AG08396 (cell line): ENCODE measurements at regions not wholly inside any gene's neighbourhood (a gene's known extent, or its start where the extent isn't known, plus 50 kb on each side); places are given as distances from the start of the nearest gene placed in this dataset.

Experiments
- DNase-seq: peaks from one replicate; pipeline ENCODE4 v3.0.0; 2012; ENCODE audit warnings: low spot score, mixed read lengths

GRCh38 chr2:100660851-100661584 is 98.2 kb downstream of the PDCL3 start:
- DNase-seq = no peak

GRCh38 chr2:100662866-100663265 is 100.1 kb downstream of the PDCL3 start:
- no peak for DNase-seq

GRCh38 chr2:100664021-100664755 is 101.4 kb downstream of the PDCL3 start:
- DNase-seq = no peak

- no peak for DNase-seq
Measured at GRCh38 chr2:100664756-100665101, 101.9 kb downstream of the PDCL3 start.

- no peak for DNase-seq
Measured at GRCh38 chr2:100666996-100667395, 104.2 kb downstream of the PDCL3 start.

- DNase-seq = no peak
Measured at GRCh38 chr2:100667801-100668200, 105.0 kb downstream of the PDCL3 start.

GRCh38 chr2:100670232-100670631 is 107.4 kb downstream of the PDCL3 start:
- DNase-seq = no peak

- no peak for DNase-seq
Measured at GRCh38 chr2:100673115-100673514, 110.3 kb downstream of the PDCL3 start.

GRCh38 chr2:100673691-100674485 is 111.1 kb downstream of the PDCL3 start:
- no peak for DNase-seq

- no peak for DNase-seq
Measured at GRCh38 chr2:100674666-100675065, 111.9 kb downstream of the PDCL3 start.

GRCh38 chr2:100675373-100675772 is 112.6 kb downstream of the PDCL3 start:
- DNase-seq = no peak

- DNase-seq = no peak
Measured at GRCh38 chr2:100675855-100676254, 113.1 kb downstream of the PDCL3 start.

- no peak for DNase-seq
Measured at GRCh38 chr2:100676346-100676745, 113.6 kb downstream of the PDCL3 start.

- DNase-seq = no peak
Measured at GRCh38 chr2:100677611-100678185, 114.9 kb downstream of the PDCL3 start.

GRCh38 chr2:100679211-100679610 is 116.4 kb downstream of the PDCL3 start:
- DNase-seq = no peak

- no peak for DNase-seq
Measured at GRCh38 chr2:100682536-100682935, 119.7 kb downstream of the PDCL3 start.

- no peak for DNase-seq
Measured at GRCh38 chr2:100683231-100683630, 120.4 kb downstream of the PDCL3 start.

- no peak for DNase-seq
Measured at GRCh38 chr2:100691846-100692245, 128.1 kb upstream of the NPAS2 start.

GRCh38 chr2:100692381-100692780 is 127.6 kb upstream of the NPAS2 start:
- DNase-seq = no peak

GRCh38 chr2:100692906-100693305 is 127.0 kb upstream of the NPAS2 start:
- DNase-seq = no peak

GRCh38 chr2:100699131-100699530 is 120.8 kb upstream of the NPAS2 start:
- no peak for DNase-seq

GRCh38 chr2:100702438-100703109 is 117.4 kb upstream of the NPAS2 start:
- no peak for DNase-seq
